HG02759 (cell line): ENCODE measurements at regions not wholly inside any gene's neighbourhood (a gene's known extent, or its start where the extent isn't known, plus 50 kb on each side); places are given as distances from the start of the nearest gene placed in this dataset.
"Not testable (repeated sequence)": the region's sequence is repeated elsewhere in the genome, so short reads cannot be mapped to it uniquely, and the experiment has no call there.

Experiments used
- ATAC-seq: cut with Tn5 transposase; IDR thresholded peaks from one replicate; pipeline ENCODE4 v1.9.1; 2021; ENCODE audit warnings: mild to moderate bottlenecking, moderate library complexity; ENCODE audit not compliant: unreplicated experiment

- ATAC-seq, result no peak
These were observed 90.0 kb upstream of the SEMA3C start for GRCh38 chr7:81008901-81009300.

GRCh38 chr7:81007051-81007450, 88.2 kb upstream of the SEMA3C start:
- ATAC-seq, result no peak

- no peak for ATAC-seq
These were observed 86.4 kb upstream of the SEMA3C start for GRCh38 chr7:81005254-81005653.

- ATAC-seq, result no peak
These were observed 85.2 kb upstream of the SEMA3C start for GRCh38 chr7:81004098-81004497.

- no peak for ATAC-seq
These were observed 84.5 kb upstream of the SEMA3C start for GRCh38 chr7:81003326-81003725.

DNA sequence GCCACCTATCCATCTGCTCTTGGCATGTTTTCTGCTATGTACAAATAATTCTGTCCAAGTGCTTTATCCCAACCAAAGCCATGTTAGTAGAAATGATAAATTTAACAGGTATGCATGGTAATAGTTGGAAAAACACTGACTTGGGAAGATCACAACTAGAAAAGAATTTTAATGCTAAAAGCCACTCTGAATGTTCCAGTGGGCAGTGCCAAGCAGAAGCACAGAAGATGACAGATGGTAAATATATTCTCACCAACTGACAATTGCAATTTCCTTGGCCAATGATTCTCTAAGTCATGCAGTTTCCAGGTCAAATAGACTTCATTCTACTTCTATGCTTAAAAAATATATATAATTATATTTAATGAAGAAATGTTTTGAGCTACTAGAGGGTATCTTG, 83.6 kb upstream of the SEMA3C start:
- no peak for ATAC-seq

- no peak for ATAC-seq
These were observed 80.9 kb upstream of the SEMA3C start for GRCh38 chr7:80999771-81000170.

- ATAC-seq, result no peak
These were observed 80.2 kb upstream of the SEMA3C start for GRCh38 chr7:80999100-80999499.

DNA sequence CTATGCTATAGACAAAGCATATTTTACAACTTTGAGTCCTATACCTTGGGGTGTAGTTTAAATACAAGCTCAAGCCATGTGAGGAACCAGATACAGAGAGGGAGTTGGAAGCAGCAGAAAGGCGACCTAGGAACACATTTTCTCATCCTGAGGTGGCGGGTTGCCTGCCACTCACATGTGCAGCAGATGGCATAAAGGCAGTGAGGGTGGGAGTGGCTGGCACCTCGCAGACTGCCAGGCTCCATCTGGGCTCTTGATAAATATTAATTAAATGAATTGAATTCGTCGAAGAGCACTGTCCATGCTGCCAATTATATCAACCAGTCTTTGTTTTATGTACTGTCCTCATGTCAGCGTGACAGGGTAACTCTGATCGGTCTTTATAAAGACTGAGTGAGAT, 79.0 kb upstream of the SEMA3C start:
- ATAC-seq, result no peak

DNA sequence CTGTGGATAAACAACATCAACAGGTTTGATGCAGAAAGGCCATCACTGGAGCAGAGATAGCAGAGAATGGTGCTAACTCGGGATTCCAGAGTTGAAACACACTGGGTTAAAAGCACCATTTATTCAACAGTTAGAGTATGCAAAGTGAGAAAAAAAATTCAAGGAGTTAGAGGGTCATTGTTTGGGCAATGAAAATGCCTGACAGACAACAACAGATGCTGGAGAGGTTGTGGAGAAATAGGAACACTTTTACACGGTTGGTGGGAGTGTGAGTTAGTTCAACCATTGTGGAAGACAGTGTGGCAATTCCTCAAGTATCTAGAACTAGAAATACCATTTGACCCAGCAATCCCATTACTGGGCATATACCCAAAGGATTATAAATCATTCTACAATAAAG, 77.4 kb upstream of the SEMA3C start:
- not testable (repeated sequence) for ATAC-seq

DNA sequence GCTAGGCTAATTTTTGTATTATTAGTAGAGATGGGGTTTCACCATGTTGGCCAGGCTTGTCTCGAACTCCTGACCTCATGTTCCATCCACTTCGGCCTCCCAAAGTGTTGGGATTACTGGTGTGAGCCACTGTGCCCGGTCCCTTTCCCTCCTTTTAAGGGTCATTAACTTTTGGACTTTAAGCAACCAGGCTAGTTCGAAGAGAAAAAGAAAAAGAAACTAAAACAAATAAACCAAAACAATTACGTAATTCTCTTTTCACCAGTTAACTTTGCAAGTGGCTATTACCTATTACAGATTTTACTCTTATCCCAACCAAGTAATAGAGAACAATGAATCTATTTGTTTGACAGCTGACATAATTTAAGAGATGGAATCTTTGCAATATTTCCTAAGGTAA, 72.8 kb upstream of the SEMA3C start:
- no peak for ATAC-seq

- no peak for ATAC-seq
These were observed 65.8 kb upstream of the SEMA3C start for GRCh38 chr7:80984619-80985018.

GRCh38 chr7:80981405-80981804, 62.6 kb upstream of the SEMA3C start:
- no peak for ATAC-seq

DNA sequence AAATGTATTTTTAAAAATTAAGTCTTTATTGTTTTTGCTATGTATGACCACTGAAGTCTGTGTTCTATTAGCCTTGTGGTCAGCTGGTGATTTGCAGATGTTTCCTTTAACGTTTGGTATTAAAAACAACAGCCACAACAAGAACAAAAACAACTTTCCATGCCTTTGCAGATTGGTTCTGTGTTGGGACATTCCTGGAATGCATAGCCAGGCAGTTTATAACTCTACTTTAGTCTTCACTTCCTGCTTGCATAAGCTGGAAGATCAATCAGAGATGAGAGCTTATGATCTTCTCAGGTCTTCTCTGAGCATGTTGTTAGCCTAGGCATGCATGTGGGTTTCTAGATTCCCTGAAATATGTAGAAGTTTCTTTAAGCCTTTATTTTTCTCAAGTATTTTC, 58.9 kb upstream of the SEMA3C start:
- ATAC-seq, result no peak

DNA sequence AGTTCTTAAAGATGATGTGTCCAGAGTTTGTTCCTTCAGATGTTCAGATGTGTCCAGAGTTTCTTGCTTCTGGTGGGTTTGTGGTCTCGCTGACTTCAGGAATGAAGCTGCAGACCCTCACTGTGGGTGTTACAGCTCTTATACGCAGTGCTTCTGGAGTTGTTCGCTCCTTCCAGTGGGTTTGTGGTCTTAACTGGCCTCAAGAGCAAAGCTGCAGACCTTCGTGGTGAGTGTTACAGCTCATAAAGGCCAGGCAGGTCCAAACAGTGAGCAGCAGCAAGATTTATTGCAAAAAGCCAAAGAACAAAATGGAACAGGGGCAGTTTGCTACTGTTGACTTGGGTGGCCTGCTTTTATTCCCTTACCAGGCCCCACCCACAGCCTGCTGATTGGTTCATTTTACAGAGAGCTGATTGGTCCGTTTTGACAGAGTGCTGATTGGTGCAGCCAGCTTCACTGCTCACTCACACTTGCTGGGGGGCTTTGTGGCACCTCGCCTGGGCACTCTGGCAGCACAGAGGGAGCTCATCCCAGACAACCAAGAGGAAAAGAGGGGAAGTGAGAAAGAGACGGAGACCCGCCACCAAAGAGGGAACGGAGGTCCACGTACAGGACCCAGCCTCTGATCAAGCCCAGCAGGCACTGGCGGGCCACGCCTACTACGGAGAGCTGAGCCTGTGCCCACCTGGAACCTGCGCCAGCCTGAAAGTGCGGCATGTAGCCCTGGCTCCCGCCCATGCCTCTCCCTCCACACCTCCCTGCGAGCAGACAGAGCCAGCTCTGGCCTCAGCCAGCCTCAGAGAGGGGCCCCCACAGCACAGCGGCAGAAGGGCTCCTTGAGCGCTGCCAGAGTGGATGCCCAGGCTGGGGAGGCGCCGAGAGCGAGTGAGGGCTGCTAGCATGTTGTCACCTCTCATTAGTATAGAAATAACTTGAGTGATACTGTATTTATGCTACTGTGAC, 55.8 kb upstream of the SEMA3C start:
- no peak for ATAC-seq

GRCh38 chr7:80971225-80971624, 52.4 kb upstream of the SEMA3C start:
- ATAC-seq, result no peak
